ENCODE measurements at regions not wholly inside any gene's neighbourhood (a gene's known extent, or its start where the extent isn't known, plus 50 kb on each side); places are given as distances from the start of the nearest gene placed in this dataset.

GRCh38 chr9:25845867-25846266, 167.6 kb upstream of the TUSC1 start:
- no peaks in the 10 kb centered on the region for H3K4me1 Mint-ChIP-seq (ENCODE audit: insufficient read depth, unreplicated experiment)
- H3K27me3 Mint-ChIP-seq (ENCODE audit: insufficient read depth, unreplicated experiment): no peaks in the 10 kb centered on the region
- TF ChIP-seq CTCF (IDR thresholded peaks at IDR 0.05; ENCODE audit: unreplicated experiment): no peak
- intact Hi-C loops (cut with micrococcal nuclease): no loop called here
- H3K27ac Mint-ChIP-seq (ENCODE audit: low read depth, unreplicated experiment): no peak overlapping the region
- BruUV-seq (replicated peaks): no TSS peak
- CTCF ChIA-PET: no interaction called here
- peaks cover 5% of the 10 kb centered on the region for H3K36me3 Mint-ChIP-seq (ENCODE audit: insufficient read depth, unreplicated experiment)
- DNase-seq (ENCODE audit: unreplicated experiment): no peak
- H3K4me3 Mint-ChIP-seq (ENCODE audit: unreplicated experiment): no peak overlapping the region
- POLR2A ChIA-PET: no interaction called here
- no peaks in the 10 kb centered on the region for H3K9me3 Mint-ChIP-seq (ENCODE audit: unreplicated experiment)

- TF ChIP-seq CTCF (IDR thresholded peaks at IDR 0.05; ENCODE audit: unreplicated experiment): no peak
- Mint-ChIP-seq H3K27me3 (ENCODE audit: insufficient read depth, unreplicated experiment) (no peaks in the 10 kb centered on the region), H3K9me3 (ENCODE audit: unreplicated experiment) (peaks cover 20% of the 10 kb centered on the region), H3K36me3 (ENCODE audit: insufficient read depth, unreplicated experiment) (no peaks in the 10 kb centered on the region), H3K4me1 (ENCODE audit: insufficient read depth, unreplicated experiment) (no peaks in the 10 kb centered on the region), H3K27ac (ENCODE audit: low read depth, unreplicated experiment) (no peak overlapping the region), H3K4me3 (ENCODE audit: unreplicated experiment) (no peak overlapping the region)
- BruUV-seq (replicated peaks): no TSS peak
- intact Hi-C loops (cut with micrococcal nuclease): no loop called here
- POLR2A ChIA-PET: no interaction called here
- DNase-seq (ENCODE audit: unreplicated experiment): no peak
- CTCF ChIA-PET: no interaction called here
Measured at GRCh38 chr9:25830381-25830780, 152.1 kb upstream of the TUSC1 start.

GRCh38 chr9:25827626-25828025, 149.4 kb upstream of the TUSC1 start:
- Mint-ChIP-seq H3K4me3 (ENCODE audit: unreplicated experiment) (no peak overlapping the region), H3K4me1 (ENCODE audit: insufficient read depth, unreplicated experiment) (no peaks in the 10 kb centered on the region), H3K27me3 (ENCODE audit: insufficient read depth, unreplicated experiment) (no peaks in the 10 kb centered on the region), H3K9me3 (ENCODE audit: unreplicated experiment) (peaks cover 35% of the 10 kb centered on the region), H3K27ac (ENCODE audit: low read depth, unreplicated experiment) (no peak overlapping the region), H3K36me3 (ENCODE audit: insufficient read depth, unreplicated experiment) (no peaks in the 10 kb centered on the region)
- intact Hi-C loops (cut with micrococcal nuclease): no loop called here
- BruUV-seq (replicated peaks): no TSS peak
- CTCF ChIA-PET: no interaction called here
- no peak for TF ChIP-seq CTCF (IDR thresholded peaks at IDR 0.05; ENCODE audit: unreplicated experiment)
- POLR2A ChIA-PET: no interaction called here
- DNase-seq (ENCODE audit: unreplicated experiment): no peak

GRCh38 chr9:25816439-25816838, 138.2 kb upstream of the TUSC1 start:
- H3K4me3 Mint-ChIP-seq (ENCODE audit: unreplicated experiment): no peak overlapping the region
- no TSS peak for BruUV-seq (replicated peaks)
- H3K27ac Mint-ChIP-seq (ENCODE audit: low read depth, unreplicated experiment): no peak overlapping the region
- no peaks in the 10 kb centered on the region for H3K4me1 Mint-ChIP-seq (ENCODE audit: insufficient read depth, unreplicated experiment)
- H3K36me3 Mint-ChIP-seq (ENCODE audit: insufficient read depth, unreplicated experiment): no peaks in the 10 kb centered on the region
- ChIA-PET POLR2A (no interaction called here), CTCF (no interaction called here)
- H3K27me3 Mint-ChIP-seq (ENCODE audit: insufficient read depth, unreplicated experiment): no peaks in the 10 kb centered on the region
- no peak for TF ChIP-seq CTCF (IDR thresholded peaks at IDR 0.05; ENCODE audit: unreplicated experiment)
- no peak for DNase-seq (ENCODE audit: unreplicated experiment)
- peaks cover 6% of the 10 kb centered on the region for H3K9me3 Mint-ChIP-seq (ENCODE audit: unreplicated experiment)
- intact Hi-C loops (cut with micrococcal nuclease): no loop called here

All from MCF 10A (cell line).